Esophagus squamous epithelium (tissue), 4 donors: ENCODE measurements at regions not wholly inside any gene's neighbourhood (a gene's known extent, or its start where the extent isn't known, plus 50 kb on each side); places are given as distances from the start of the nearest gene placed in this dataset.

Source experiments
- CTCF ChIP-seq, 6 experiments: fragments of 450-650 bp in 4 of 6; fragments of 200-600 bp in 2 of 6; sonication (generic) in 2 of 6; IDR thresholded peaks; one replicate each; pipeline ENCODE4 v1.5.1; 2016 to 2019; ENCODE audit warnings: antibody characterized with exemption in 6 of 6, mild to moderate bottlenecking in 4 of 6, moderate library complexity in 4 of 6
- POLR2A ChIP-seq, 4 donors: fragments of 450-650 bp; IDR thresholded peaks; one replicate each; pipeline ENCODE4 v1.6.1; 2017; ENCODE audit warnings: antibody characterized with exemption in 4 of 4, mild to moderate bottlenecking in 4 of 4, moderate library complexity in 3 of 4

GRCh38 chr3:106510206-106510605 lies 641.4 kb upstream of the CBLB start:
- no peak for TF ChIP-seq POLR2A (IDR thresholded peaks at IDR 0.05)
- no peak for TF ChIP-seq CTCF (IDR thresholded peaks at IDR 0.05)
